CD4-positive, alpha-beta memory T cell (primary cell): ENCODE measurements at regions not wholly inside any gene's neighbourhood (a gene's known extent, or its start where the extent isn't known, plus 50 kb on each side); places are given as distances from the start of the nearest gene placed in this dataset.
"Not testable (repeated sequence)": the region's sequence is repeated elsewhere in the genome, so short reads cannot be mapped to it uniquely, and the experiment has no call there.

Experiments
- CTCF ChIA-PET: fragments of 350-600 bp; sonication (Branson Sonifier 250); formaldehyde crosslinking; loops from one replicate; lab custom pipeline; 2021; ENCODE audit warnings: inconsistent platforms; ENCODE audit not compliant: partially characterized antibody; lab: Charles Lee
- POLR2A ChIA-PET: fragments of 350-600 bp; sonication (Branson Sonifier 250); formaldehyde crosslinking; loops from one replicate; lab custom pipeline; 2021; ENCODE audit not compliant: partially characterized antibody; lab: Charles Lee
- DNase-seq, 5 donors: peaks; one replicate each; pipeline versions ENCODE4 v3.0.0 to v3.0.0-alpha.2; 2020 to 2022; ENCODE audit warnings: mixed read lengths in 1 of 5
- H3K27ac ChIP-seq: one replicate; pipeline ENCODE4 v1.7.0; 2013; ENCODE audit warnings: low read depth, low read length
- H3K27me3 ChIP-seq: 2 replicates; pipeline ENCODE4 v1.7.0; 2013; ENCODE audit warnings: mild to moderate bottlenecking, low read length, moderate library complexity; ENCODE audit not compliant: insufficient read depth
- H3K36me3 ChIP-seq: 2 replicates; pipeline ENCODE4 v1.7.0; 2013; ENCODE audit warnings: mild to moderate bottlenecking, low read length, moderate library complexity; ENCODE audit not compliant: insufficient read depth
- H3K4me1 ChIP-seq: 2 replicates; pipeline ENCODE4 v1.7.0; 2013; ENCODE audit warnings: mild to moderate bottlenecking, low read length, moderate library complexity; ENCODE audit not compliant: insufficient read depth
- H3K4me3 ChIP-seq, 2 donors: one replicate each; pipeline ENCODE4 v1.7.0; 2013; ENCODE audit warnings: low read length in 2 of 2, mild to moderate bottlenecking in 1 of 2
- H3K9me3 ChIP-seq, 2 donors: one replicate each; pipeline ENCODE4 v1.7.0; 2013; ENCODE audit warnings: low read length in 2 of 2, control low read depth in 1 of 2; ENCODE audit not compliant: control insufficient read depth in 1 of 2
- H3K27ac Mint-ChIP-seq, 7 donors: one replicate each; pipeline ENCODE4 v1.8.0; 2020 to 2021; ENCODE audit warnings: mixed read lengths in 7 of 7, mild to moderate bottlenecking in 6 of 7, inconsistent platforms in 3 of 7, moderate library complexity in 3 of 7
- H3K27me3 Mint-ChIP-seq, 2 donors: one replicate each; pipeline ENCODE4 v1.8.0; 2020 to 2021; ENCODE audit warnings: mixed read lengths in 2 of 2
- H3K36me3 Mint-ChIP-seq, 2 donors: one replicate each; pipeline ENCODE4 v1.8.0; 2020 to 2021; ENCODE audit warnings: mixed read lengths in 2 of 2, inconsistent platforms in 1 of 2, mild to moderate bottlenecking in 1 of 2
- H3K4me1 Mint-ChIP-seq, 4 donors: one replicate each; pipeline ENCODE4 v1.8.0; 2020 to 2021; ENCODE audit warnings: mixed read lengths in 4 of 4, mild to moderate bottlenecking in 1 of 4
- H3K4me3 Mint-ChIP-seq, 8 donors: one replicate each; pipeline ENCODE4 v1.8.0; 2020 to 2021; ENCODE audit warnings: mixed read lengths in 8 of 8, mild to moderate bottlenecking in 7 of 8, moderate library complexity in 6 of 8, inconsistent platforms in 3 of 8
- H3K9me3 Mint-ChIP-seq, 8 donors: one replicate each; pipeline ENCODE4 v1.8.0; 2020 to 2021; ENCODE audit warnings: mixed read lengths in 8 of 8, mild to moderate bottlenecking in 5 of 8, inconsistent platforms in 3 of 8, moderate library complexity in 1 of 8
- intact Hi-C: fragments of 100-400 bp; cut with micrococcal nuclease; formaldehyde crosslinking; loops from one replicate; pipeline ENCODE4 v1.15.1; 2023

DNA sequence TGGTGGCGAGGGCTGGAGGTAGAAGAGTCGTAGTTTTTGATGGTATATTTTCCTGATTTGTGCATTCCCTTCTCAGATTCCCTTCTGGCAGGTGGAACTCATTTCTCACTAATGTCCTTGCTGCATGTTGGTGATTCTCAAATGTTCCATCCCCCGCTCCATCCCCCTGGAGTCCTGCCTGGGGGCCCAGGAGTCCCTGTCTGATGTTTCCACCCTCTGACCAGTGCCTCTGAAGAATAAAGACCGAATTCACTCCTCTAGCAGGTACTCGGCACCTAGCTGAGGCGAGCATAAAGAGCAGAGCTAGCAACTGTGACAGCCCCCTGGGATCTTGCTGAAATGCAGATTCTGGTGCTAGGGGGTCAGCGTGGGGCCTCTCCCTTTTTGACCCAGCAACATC, 301.8 kb downstream of the BCL2L11 start:
- POLR2A ChIA-PET, intact Hi-C loops, H3K9me3 ChIP-seq, H3K4me3 ChIP-seq, H3K36me3 Mint-ChIP-seq, H3K36me3 ChIP-seq, H3K9me3 Mint-ChIP-seq, H3K27ac ChIP-seq, H3K27me3 ChIP-seq, H3K27me3 Mint-ChIP-seq, CTCF ChIA-PET: not testable (repeated sequence)
- H3K4me1 ChIP-seq: peaks cover 27% of the 10 kb centered on the region
- peak in 1 of 5 donors; percentile 19 for DNase-seq
- peak overlapping the region in 2 of 8 donors; percentile 29 to 52 for H3K4me3 Mint-ChIP-seq
- peaks cover 4 to 22% (median 6%) of the 10 kb centered on the region in 4 donors for H3K4me1 Mint-ChIP-seq
- H3K27ac Mint-ChIP-seq: peak overlapping the region in 2 of 7 donors; percentile 54 to 81

DNA sequence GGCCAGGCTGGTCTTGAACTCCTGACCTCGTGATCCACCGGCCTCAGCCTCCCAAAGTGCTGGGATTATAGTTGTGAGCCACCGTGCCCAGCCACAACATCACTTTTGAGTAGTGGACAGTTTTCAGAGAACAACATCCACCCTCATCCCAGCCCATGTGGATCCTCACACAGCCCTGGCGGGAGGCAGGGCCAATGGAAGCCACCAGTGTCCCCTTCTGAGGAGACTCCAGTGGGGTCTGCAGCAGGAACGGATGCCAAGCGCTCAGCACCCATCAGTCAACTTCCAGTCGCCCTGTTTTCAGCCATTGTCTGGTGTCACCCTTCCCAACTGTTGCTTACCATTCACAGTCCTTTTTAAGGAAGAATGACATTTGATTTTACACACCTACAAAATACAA, 302.5 kb downstream of the BCL2L11 start:
- H3K4me3 Mint-ChIP-seq, H3K27me3 ChIP-seq, DNase-seq, H3K27ac ChIP-seq, intact Hi-C loops, H3K4me3 ChIP-seq, CTCF ChIA-PET, H3K9me3 Mint-ChIP-seq, H3K36me3 Mint-ChIP-seq, H3K27me3 Mint-ChIP-seq, POLR2A ChIA-PET, H3K36me3 ChIP-seq, H3K9me3 ChIP-seq, H3K27ac Mint-ChIP-seq: not testable (repeated sequence)
- peaks cover 3 to 22% (median 6%) of the 10 kb centered on the region in 4 donors for H3K4me1 Mint-ChIP-seq
- peaks cover 28% of the 10 kb centered on the region for H3K4me1 ChIP-seq

GRCh38 chr2:111424176-111424575, 303.5 kb downstream of the BCL2L11 start:
- H3K9me3 ChIP-seq, H3K27ac Mint-ChIP-seq, intact Hi-C loops, H3K4me3 Mint-ChIP-seq, H3K27me3 Mint-ChIP-seq, DNase-seq, H3K4me3 ChIP-seq, H3K27me3 ChIP-seq, H3K36me3 ChIP-seq, H3K36me3 Mint-ChIP-seq, POLR2A ChIA-PET, CTCF ChIA-PET, H3K9me3 Mint-ChIP-seq: not testable (repeated sequence)
- peaks cover 28% of the 10 kb centered on the region for H3K4me1 ChIP-seq
- peak overlapping the region; percentile 31 for H3K27ac ChIP-seq
- peaks cover 4 to 22% (median 6%) of the 10 kb centered on the region in 4 donors for H3K4me1 Mint-ChIP-seq

DNA sequence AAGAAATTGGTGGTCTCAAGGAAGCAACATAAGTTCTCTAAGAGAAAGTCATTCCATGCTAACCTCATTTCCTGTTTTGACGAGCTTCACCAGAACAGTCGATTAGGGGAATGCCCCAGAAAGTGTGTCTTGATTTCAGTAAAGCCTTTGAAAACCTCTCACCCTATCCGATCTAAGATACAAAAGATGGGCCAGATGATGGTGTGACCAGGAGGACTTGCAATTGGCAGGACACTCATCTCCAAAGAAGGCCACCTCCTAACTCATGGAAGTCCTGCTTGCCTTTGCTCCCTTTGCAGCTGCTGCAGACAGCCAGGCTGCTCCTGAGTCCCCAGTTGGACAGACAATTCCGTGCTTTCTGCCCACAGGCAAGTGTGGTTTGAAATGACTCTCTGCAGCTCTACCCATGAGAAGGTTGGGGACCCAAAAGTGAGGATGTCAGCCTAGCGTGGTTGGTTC, 304.2 kb downstream of the BCL2L11 start:
- intact Hi-C loops, H3K27me3 ChIP-seq, H3K36me3 ChIP-seq, H3K36me3 Mint-ChIP-seq, CTCF ChIA-PET, H3K4me3 ChIP-seq, H3K9me3 Mint-ChIP-seq, H3K27me3 Mint-ChIP-seq, POLR2A ChIA-PET, H3K9me3 ChIP-seq: not testable (repeated sequence)
- DNase-seq: peak; percentile 16 to 64 (median 47)
- Histone ChIP-seq H3K4me1 (peaks cover 28% of the 10 kb centered on the region), H3K27ac (peak overlapping the region; percentile 49)
- Mint-ChIP-seq H3K4me3 (peak overlapping the region in 3 of 8 donors; percentile 8 to 25 (median 13)), H3K27ac (peak overlapping the region in 4 of 7 donors; percentile 13 to 77 (median 48)), H3K4me1 (peaks cover 4 to 22% (median 6%) of the 10 kb centered on the region in 4 donors)

DNA sequence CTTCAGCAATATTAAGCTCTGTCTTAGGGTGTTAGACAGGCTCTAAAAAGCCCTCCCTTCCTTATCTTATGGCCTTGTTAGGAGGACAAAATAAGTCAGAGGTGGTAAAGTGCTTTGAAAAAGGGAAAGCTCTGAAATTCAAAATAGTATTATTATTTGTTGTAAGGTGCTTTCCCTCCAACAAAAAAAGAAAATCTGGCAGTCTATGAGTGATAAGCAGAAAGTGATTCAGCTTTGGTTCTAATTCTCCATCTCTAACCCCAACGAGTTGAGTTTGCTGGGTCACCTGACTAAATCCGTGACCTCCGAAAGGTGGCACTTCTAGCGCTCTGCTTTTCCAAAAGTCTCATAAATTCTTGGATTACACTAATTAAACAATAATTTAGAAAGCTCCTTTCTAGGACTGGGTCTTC, 305.1 kb downstream of the BCL2L11 start:
- peak overlapping the region; percentile 49 for H3K27ac ChIP-seq

GRCh38 chr2:111427346-111427745, 306.6 kb downstream of the BCL2L11 start:
- H3K9me3 Mint-ChIP-seq, intact Hi-C loops, H3K36me3 ChIP-seq, H3K9me3 ChIP-seq, H3K27me3 Mint-ChIP-seq, H3K27ac ChIP-seq, DNase-seq, H3K36me3 Mint-ChIP-seq, CTCF ChIA-PET, H3K27me3 ChIP-seq, POLR2A ChIA-PET, H3K4me3 ChIP-seq: not testable (repeated sequence)
- H3K4me3 Mint-ChIP-seq: peak overlapping the region in 1 of 8 donors; percentile 61
- H3K27ac Mint-ChIP-seq: peak overlapping the region in 2 of 7 donors; percentile 17 to 48
- peaks cover 28% of the 10 kb centered on the region for H3K4me1 ChIP-seq
- peaks cover 4 to 19% (median 7%) of the 10 kb centered on the region in 4 donors for H3K4me1 Mint-ChIP-seq

More for the DNA sequence above, 305.1 kb downstream of the BCL2L11 start:
- H3K36me3 ChIP-seq, H3K27me3 Mint-ChIP-seq, H3K9me3 Mint-ChIP-seq, CTCF ChIA-PET, H3K4me3 ChIP-seq, H3K36me3 Mint-ChIP-seq, intact Hi-C loops, DNase-seq, H3K27me3 ChIP-seq, H3K9me3 ChIP-seq, POLR2A ChIA-PET: not testable (repeated sequence)
- peaks cover 28% of the 10 kb centered on the region for H3K4me1 ChIP-seq
- peak overlapping the region in 1 of 8 donors; percentile 21 for H3K4me3 Mint-ChIP-seq
- H3K27ac Mint-ChIP-seq: peak overlapping the region in 2 of 7 donors; percentile 15 to 77
- H3K4me1 Mint-ChIP-seq: peaks cover 4 to 22% (median 6%) of the 10 kb centered on the region in 4 donors

GRCh38 chr2:111428915-111429314, 308.2 kb downstream of the BCL2L11 start:
- DNase-seq, H3K27me3 Mint-ChIP-seq, H3K9me3 ChIP-seq, H3K4me3 ChIP-seq, intact Hi-C loops, H3K27ac ChIP-seq, POLR2A ChIA-PET, H3K36me3 ChIP-seq, H3K27ac Mint-ChIP-seq, H3K4me3 Mint-ChIP-seq, H3K9me3 Mint-ChIP-seq, H3K27me3 ChIP-seq, CTCF ChIA-PET, H3K36me3 Mint-ChIP-seq: not testable (repeated sequence)
- H3K4me1 Mint-ChIP-seq: peaks cover 4 to 17% (median 8%) of the 10 kb centered on the region in 4 donors
- peaks cover 28% of the 10 kb centered on the region for H3K4me1 ChIP-seq

DNA sequence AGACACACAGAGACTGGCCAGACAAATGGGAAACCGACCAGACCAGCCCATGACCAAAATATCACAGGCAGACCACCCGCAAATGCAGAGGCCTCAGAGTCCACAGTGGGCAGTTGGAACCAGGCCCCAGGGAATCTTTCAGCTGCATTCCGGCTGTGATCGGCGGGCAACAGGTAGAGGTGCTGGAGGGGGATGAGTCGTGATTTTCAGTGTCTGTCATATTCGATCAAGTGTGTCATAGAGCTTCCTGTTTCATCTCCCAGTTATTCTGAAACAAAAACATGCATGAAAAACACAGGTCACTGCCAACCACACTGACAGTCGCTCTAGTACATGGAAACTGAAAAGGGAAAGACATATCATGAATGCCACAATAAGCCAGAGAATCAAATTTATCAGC, 308.6 kb downstream of the BCL2L11 start:
- intact Hi-C loops: not testable (repeated sequence)

More for the DNA sequence above, 308.6 kb downstream of the BCL2L11 start:
- peaks cover 4 to 17% (median 8%) of the 10 kb centered on the region in 4 donors for H3K4me1 Mint-ChIP-seq
- H3K36me3 Mint-ChIP-seq, H3K9me3 Mint-ChIP-seq, H3K27ac Mint-ChIP-seq, H3K36me3 ChIP-seq, H3K27me3 Mint-ChIP-seq, H3K9me3 ChIP-seq, H3K27me3 ChIP-seq, DNase-seq, CTCF ChIA-PET, POLR2A ChIA-PET, H3K4me3 Mint-ChIP-seq, H3K27ac ChIP-seq, H3K4me3 ChIP-seq: not testable (repeated sequence)
- peaks cover 27% of the 10 kb centered on the region for H3K4me1 ChIP-seq
